Bronchial epithelial cell (primary cell): ENCODE measurements at regions not wholly inside any gene's neighbourhood (a gene's known extent, or its start where the extent isn't known, plus 50 kb on each side); places are given as distances from the start of the nearest gene placed in this dataset.
"Not testable (repeated sequence)": the region's sequence is repeated elsewhere in the genome, so short reads cannot be mapped to it uniquely, and the experiment has no call there.

ENCODE experiments used
- DNase-seq: peaks from one replicate; pipeline ENCODE4 v3.0.0-alpha.2; 2010; ENCODE audit warnings: low read depth
- FAIRE-seq: peaks from 2 replicates; lab custom pipeline; 2011; peaks lifted over from hg19 to GRCh38; lab: Jason Lieb, UNC
- H3K27me3 ChIP-seq: 2 replicates; pipeline ENCODE4 v1.5.1; 2011; ENCODE audit warnings: low read length; ENCODE audit not compliant: control insufficient read depth, insufficient read depth
- H3K36me3 ChIP-seq: 2 replicates; pipeline ENCODE4 v1.5.1; 2011; ENCODE audit warnings: low read length; ENCODE audit not compliant: control insufficient read depth, insufficient read depth
- H3K4me3 ChIP-seq: 2 replicates; pipeline ENCODE4 v1.5.1; 2011; ENCODE audit warnings: mild to moderate bottlenecking, low read depth, low read length, control low read depth
- CTCF ChIP-seq: IDR thresholded peaks from 2 replicates; pipeline ENCODE4 v1.5.1; 2011; ENCODE audit warnings: mild to moderate bottlenecking, moderate library complexity, low read length, control low read depth, inconsistent platforms; ENCODE audit not compliant: insufficient read depth, severe bottlenecking

DNA sequence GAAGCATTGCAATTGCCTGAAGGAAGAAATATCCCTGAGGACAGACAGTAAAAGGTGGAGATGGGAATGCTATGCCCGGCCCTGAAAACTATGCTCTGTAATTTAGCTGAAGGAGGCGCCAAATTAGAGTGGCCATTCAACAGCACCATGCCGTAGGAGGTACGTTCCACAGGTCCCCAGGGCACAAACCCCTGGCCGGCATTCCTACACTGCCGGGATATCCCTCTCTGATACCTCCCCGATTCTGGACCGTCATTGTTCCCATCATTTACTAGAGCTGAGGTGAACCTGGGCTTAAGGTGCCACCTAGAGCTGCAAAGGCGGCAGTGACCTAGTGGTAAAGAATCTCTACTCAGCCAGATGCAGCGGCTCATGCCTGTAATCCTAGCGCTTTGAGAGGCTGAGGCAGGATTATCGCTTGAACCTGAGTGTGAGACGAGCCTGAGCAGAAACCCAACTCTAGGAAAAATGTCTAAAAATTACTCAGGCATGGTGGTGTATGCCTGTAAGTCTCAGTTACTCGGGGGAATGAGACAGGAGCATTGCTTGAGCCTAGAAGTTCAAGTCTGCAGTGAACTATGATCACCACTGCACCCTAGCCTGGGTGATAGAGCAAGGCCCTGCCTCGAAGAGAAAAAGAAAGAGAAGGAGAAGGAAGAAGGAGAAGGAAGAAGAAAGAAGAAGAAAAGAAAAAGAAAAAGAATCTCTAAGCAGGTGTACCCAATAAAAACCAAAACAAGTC, 53.0 kb upstream of the TNKS2 start:
- peak; percentile 64 for TF ChIP-seq CTCF
- H3K36me3 ChIP-seq = no peaks in the 10 kb centered on the region
- DNase-seq (peak; percentile 45), FAIRE-seq (no peak)
- no peaks in the 10 kb centered on the region for H3K27me3 ChIP-seq
- H3K4me3 ChIP-seq = no peak overlapping the region

DNA sequence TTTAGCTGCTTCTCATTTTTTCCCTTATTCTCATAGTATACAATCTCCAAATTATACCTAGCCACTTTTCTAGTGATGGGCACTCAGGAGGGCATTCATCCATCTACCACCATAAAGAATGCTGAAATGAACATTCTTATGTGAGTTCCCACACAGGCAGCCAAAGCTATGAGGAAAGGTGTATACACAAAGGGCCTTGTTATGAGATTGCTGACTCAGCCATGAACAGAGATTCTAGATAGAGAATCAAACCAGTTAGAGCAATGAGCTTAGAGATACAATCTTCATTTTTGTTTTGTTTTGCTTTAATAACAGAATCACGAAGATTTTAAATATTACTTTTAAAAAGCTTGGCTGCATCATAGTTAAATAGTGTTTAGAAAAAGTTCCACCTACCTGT, 54.8 kb upstream of the TNKS2 start:
- no peak for DNase-seq
- FAIRE-seq = no peak

GRCh38 chr10:91742229-91742628, 56.0 kb upstream of the TNKS2 start:
- Histone ChIP-seq H3K27me3 (peaks cover 2% of the 10 kb centered on the region), H3K4me3 (no peak overlapping the region), H3K36me3 (no peaks in the 10 kb centered on the region)
- DNase-seq (no peak), FAIRE-seq (no peak)
- TF ChIP-seq CTCF = no peak

More for the DNA sequence above, 54.8 kb upstream of the TNKS2 start:
- Histone ChIP-seq H3K27me3 (peaks cover 2% of the 10 kb centered on the region), H3K36me3 (no peaks in the 10 kb centered on the region), H3K4me3 (no peak overlapping the region)
- no peak for TF ChIP-seq CTCF

- TF ChIP-seq CTCF = no peak
- FAIRE-seq (no peak), DNase-seq (no peak)
- no peaks in the 10 kb centered on the region for H3K36me3 ChIP-seq
- H3K27me3 ChIP-seq = peaks cover 9% of the 10 kb centered on the region
- no peak overlapping the region for H3K4me3 ChIP-seq
These were observed 56.9 kb upstream of the TNKS2 start for GRCh38 chr10:91741356-91741755.

- Histone ChIP-seq H3K27me3 (peaks cover 9% of the 10 kb centered on the region), H3K4me3 (no peak overlapping the region), H3K36me3 (no peaks in the 10 kb centered on the region)
- TF ChIP-seq CTCF = no peak
- no peak for DNase-seq
- FAIRE-seq = no peak
These were observed 57.8 kb upstream of the TNKS2 start for GRCh38 chr10:91740353-91740924.

- not testable (repeated sequence) for DNase-seq, H3K4me3 ChIP-seq, FAIRE-seq, H3K27me3 ChIP-seq, H3K36me3 ChIP-seq
These were observed 66.0 kb upstream of the TNKS2 start for GRCh38 chr10:91732265-91732664.

- not testable (repeated sequence) for H3K4me3 ChIP-seq, H3K36me3 ChIP-seq, DNase-seq, H3K27me3 ChIP-seq, FAIRE-seq
These were observed 68.9 kb upstream of the TNKS2 start for GRCh38 chr10:91729339-91729738.
